Left kidney (tissue), 1 donor: ENCODE measurements at regions not wholly inside any gene's neighbourhood (a gene's known extent, or its start where the extent isn't known, plus 50 kb on each side); places are given as distances from the start of the nearest gene placed in this dataset.
"Not testable (repeated sequence)": the region's sequence is repeated elsewhere in the genome, so short reads cannot be mapped to it uniquely, and the experiment has no call there.

Experiments used
- DNase-seq: peaks from one replicate; pipeline ENCODE4 v3.0.0-alpha.2; 2013

DNA sequence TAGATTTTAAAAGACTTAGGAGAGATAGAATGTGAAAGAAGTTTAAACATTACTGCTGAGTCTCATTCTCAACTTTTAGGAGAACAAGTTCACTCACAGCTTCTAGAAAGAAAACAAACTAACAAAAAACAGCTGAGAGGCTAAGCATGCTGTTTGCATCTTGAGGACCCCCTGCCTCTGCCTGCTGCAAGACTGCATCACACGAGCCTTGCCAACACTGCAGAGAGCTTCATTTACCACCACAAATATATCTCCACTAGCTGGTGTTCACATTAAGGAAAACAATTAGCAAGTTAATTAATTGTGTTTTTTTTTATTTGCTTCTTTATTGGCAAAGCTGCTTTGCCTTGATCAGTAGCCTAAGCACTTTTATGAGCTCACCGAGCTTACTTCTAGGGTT, 336.6 kb upstream of the KIAA1217 start:
- no peak for DNase-seq

- no peak for DNase-seq
Observed at GRCh38 chr10:23877791-23878320, 331.1 kb upstream of the KIAA1217 start.

DNA sequence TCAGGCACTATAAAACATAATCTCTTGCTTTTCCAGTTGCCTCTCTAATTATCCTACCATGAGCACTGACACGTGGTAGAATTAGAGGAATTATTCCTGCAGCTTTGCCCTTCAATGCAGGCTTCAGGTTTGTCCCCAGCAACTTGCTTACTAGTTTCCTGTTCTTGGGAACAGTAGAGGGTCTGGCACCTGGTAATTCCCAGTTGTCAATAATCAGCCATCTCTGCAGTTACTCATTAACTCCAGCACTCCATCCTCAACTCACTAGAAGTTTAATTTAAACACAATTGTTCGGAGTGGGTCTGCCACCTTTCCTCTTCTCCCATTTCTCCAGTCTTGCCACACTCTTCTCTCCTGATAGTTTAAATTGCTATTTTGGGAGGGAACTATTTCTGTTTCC, 324.3 kb upstream of the KIAA1217 start:
- DNase-seq, result peak; percentile 43

DNA sequence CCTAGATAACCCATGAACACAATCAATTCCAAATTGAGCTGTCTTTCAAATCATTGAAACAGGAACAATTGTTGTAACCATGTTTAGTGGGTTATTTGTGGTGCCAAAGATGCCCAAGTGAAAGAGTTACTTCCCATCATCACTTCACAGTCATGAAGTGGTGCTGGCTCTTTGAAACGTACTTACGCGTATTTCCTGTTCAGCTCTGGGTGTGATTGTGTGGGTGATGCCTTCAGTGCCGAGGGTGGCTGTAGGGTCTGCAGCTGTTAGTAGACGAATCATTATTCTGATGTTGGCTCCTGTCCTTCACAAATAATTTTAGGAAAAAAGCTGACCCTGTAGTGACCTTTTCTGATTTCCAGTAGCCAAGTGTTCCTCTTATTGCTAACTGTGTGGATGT, 323.1 kb upstream of the KIAA1217 start:
- DNase-seq, result no peak

GRCh38 chr10:23886355-23886754, 322.6 kb upstream of the KIAA1217 start:
- DNase-seq, result no peak

DNA sequence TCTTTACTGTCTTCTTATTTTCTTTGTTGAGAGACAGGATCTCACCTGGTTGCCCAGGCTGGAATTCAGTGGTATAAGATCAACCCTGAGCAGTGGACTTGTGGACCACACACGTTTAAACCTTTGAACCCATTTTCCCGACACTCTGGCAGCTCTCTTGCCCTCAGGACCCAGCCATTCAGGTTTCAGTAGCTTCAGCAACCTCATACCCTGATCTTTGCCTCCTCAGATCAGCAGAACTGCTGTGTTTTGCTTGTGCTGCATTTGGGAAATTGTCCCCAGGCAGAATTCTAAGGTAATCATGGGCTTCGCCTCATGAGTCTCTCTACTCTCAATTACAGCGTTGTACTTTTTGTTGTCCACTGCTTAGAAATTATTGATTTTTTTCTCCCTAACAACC, 317.6 kb upstream of the KIAA1217 start:
- DNase-seq, result no peak

- no peak for DNase-seq
Observed at GRCh38 chr10:23892296-23892695, 316.6 kb upstream of the KIAA1217 start.

DNA sequence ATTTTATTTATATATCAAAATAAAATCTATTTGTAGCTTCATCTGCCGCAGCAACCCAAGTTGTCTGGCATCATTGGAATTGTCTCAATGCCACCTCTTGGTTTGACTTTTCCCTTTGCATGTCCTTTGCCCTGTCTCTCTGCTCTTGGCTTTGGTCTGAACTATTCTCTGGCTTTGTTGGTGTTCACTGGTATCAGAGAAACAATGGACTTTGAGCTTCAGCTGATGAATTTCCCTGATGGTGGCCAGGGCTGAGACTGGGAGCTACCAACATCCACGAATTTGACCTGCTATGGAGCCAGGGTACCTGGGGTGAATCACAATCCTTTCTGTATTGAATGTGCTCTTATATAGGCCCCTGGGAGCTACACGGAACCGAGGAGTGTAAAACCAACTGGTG, 311.7 kb upstream of the KIAA1217 start:
- DNase-seq, result no peak

DNA sequence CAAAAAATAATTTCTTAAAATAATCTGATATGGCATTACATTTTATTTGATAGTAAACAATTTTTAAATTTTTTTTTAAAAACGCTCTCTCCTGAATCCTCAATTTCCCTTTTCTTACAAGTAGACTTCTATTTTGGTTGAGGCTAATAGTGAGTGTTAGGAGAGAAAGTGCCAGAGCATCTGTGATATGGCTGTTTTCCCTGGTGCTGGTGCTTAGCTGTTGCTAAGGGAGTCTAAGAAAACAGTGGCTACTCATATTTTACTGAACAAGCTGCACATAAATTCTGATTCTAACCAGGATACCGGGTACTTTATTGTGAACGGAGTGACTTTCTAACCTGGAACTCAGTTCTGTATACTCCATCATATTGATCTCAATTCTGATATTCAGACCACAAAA, 311.1 kb upstream of the KIAA1217 start:
- no peak for DNase-seq

DNA sequence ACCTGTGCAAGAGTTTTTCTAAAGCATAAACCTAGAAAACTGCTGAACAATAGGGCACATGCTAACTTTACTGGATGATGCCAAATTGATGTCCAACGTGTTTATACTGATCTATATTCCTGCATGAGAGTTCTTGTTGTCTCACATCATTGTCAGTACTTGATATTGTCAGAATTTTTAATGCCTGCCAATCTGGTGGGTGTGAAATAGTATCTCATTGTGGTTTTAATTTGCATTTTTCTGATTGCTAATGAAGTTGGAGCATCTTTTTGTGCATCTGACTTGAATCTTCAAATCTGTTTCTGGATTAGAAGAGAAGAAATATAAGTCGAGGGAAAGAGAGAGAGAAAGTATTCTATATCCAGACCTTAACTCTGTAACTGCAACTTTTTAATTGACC, 309.8 kb upstream of the KIAA1217 start:
- DNase-seq, result no peak

DNA sequence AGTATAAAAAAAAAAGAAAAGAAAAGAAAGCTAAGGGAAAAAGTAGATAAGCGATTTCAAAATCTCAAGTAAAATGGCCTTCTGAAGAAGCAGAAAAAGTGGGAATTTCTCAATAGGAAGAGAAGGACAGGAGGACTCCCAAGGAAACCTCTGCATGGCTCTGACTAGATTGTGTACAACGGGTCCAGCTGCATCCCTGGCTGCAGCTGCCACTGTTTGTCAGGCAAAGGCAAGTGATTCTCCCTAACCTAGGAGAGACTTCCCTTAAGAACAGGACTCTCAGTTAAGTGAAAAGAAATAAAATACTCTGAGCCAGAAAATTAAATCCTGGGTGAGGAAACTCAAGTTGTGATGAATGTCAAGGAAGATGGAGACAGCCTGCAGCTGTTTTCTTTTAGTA, 298.6 kb upstream of the KIAA1217 start:
- DNase-seq, result no peak

- DNase-seq, result no peak
Observed at GRCh38 chr10:23912884-23913404, 296.0 kb upstream of the KIAA1217 start.

DNA sequence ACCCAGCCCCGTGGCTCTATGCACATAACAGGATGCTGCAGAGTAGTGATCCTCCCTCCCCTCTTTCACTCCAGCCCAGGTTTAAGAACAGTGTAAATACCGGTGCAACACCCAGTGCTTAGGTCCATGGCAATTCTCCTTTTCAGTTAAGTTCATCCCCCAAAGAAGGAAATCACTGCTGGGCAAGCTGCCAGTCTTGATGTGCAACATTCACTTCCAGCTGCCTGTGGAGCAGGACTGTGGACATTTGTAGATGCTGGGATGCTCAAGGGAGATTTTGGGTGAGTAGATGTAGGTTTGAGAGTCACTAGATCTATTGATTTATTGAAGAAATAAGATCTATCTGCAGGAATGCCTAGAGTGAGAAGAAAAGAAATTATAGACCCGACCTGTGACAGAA, 294.3 kb upstream of the KIAA1217 start:
- no peak for DNase-seq

- DNase-seq, result no peak
Observed at GRCh38 chr10:23917251-23917840, 291.6 kb upstream of the KIAA1217 start.

GRCh38 chr10:23918090-23918723, 290.7 kb upstream of the KIAA1217 start:
- no peak for DNase-seq

- no peak for DNase-seq
Observed at GRCh38 chr10:23918839-23919238, 290.1 kb upstream of the KIAA1217 start.

GRCh38 chr10:23927576-23928325, 281.2 kb upstream of the KIAA1217 start:
- DNase-seq, result no peak

GRCh38 chr10:23934023-23934422, 274.9 kb upstream of the KIAA1217 start:
- DNase-seq, result not testable (repeated sequence)

DNA sequence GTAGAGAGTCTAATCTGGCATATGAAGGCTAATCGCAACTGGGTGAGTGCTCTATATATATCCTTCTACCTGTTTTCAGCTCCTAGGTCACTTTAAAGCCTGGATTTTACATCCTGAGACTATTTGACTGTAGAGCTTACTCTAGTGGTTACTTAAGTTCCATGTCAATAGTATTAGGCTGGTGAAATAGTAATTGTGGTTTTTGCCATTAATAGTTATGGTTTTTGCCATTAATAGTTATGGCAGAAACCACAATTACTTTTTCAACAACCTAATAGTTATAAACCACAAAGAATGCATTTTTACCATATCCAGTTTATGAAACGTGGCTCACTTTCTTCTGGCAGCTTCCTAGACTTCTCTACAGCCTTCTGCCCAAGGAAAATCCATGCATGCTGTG, 263.1 kb upstream of the KIAA1217 start:
- no peak for DNase-seq

DNA sequence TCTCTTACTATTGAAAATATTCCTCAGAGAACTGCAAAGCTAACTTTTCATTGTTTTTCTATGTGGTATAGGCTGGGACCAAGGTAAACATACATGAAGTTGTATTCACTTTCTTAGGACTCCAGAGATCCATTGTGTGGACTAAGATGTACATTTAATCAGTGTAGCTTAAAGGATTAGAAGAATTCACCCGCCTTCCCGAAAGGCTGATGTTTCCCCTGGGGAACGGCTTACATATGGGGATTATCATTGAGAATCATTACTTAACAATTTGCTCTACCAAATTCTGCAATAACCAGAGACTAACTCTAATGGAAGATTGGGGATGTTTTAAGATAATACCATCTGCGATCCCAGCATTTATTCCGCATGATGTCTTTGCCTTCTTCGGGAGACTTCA, 257.1 kb upstream of the KIAA1217 start:
- DNase-seq, result no peak

- DNase-seq, result no peak
Observed at GRCh38 chr10:23955456-23956225, 253.3 kb upstream of the KIAA1217 start.

DNA sequence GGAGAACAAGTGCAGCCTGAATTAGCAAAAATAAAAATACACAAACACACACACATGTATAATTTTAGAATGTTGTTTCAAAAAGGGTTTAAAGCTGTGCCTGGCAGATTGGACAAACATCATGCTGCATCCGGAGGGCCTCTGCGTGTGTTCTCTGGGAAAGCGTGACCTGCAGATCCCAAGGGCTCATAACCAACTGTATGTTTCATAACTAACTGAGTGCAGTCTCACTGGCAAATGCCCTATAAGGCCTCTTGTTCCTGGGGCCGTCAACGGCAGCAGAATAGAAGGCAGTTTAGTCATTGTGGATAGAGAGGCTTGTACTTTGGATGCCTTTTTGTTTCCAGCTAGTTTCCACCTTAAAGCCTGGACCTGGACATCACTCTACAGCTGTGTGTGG, 243.8 kb upstream of the KIAA1217 start:
- no peak for DNase-seq
